ENCODE measurements at regions not wholly inside any gene's neighbourhood (a gene's known extent, or its start where the extent isn't known, plus 50 kb on each side); places are given as distances from the start of the nearest gene placed in this dataset.

- TF ChIP-seq CTCF (IDR thresholded peaks at IDR 0.05; ENCODE audit: insufficient read depth, low read depth, low read length): no peak
- POLR2A ChIA-PET: no interaction called here
- H3K27me3 ChIP-seq (ENCODE audit: control insufficient read depth, insufficient read depth, low read length): no peaks in the 10 kb centered on the region
Observed at GRCh38 chrX:39203427-39203826, 402.2 kb downstream of the MID1IP1 start.

GRCh38 chrX:39204353-39204752, 403.1 kb downstream of the MID1IP1 start:
- CTCF ChIA-PET: no interaction called here
- H3K36me3 ChIP-seq (ENCODE audit: control insufficient read depth, insufficient read depth, low read length): no peaks in the 10 kb centered on the region
- no peak for TF ChIP-seq CTCF (IDR thresholded peaks at IDR 0.05; ENCODE audit: insufficient read depth, low read depth, low read length)
- POLR2A ChIA-PET: no interaction called here
- no peak overlapping the region for H3K4me3 ChIP-seq (ENCODE audit: low read depth, low read length)
- no peaks in the 10 kb centered on the region for H3K27me3 ChIP-seq (ENCODE audit: control insufficient read depth, insufficient read depth, low read length)
- DNase-seq (ENCODE audit: low read depth): no peak

More at GRCh38 chrX:39203427-39203826, 402.2 kb downstream of the MID1IP1 start:
- DNase-seq (ENCODE audit: low read depth): no peak
- no peaks in the 10 kb centered on the region for H3K36me3 ChIP-seq (ENCODE audit: control insufficient read depth, insufficient read depth, low read length)
- H3K4me3 ChIP-seq (ENCODE audit: low read depth, low read length): no peak overlapping the region
- CTCF ChIA-PET: no interaction called here

GRCh38 chrX:39204945-39205344, 403.7 kb downstream of the MID1IP1 start:
- no peak for TF ChIP-seq CTCF (IDR thresholded peaks at IDR 0.05; ENCODE audit: insufficient read depth, low read depth, low read length)
- no peak overlapping the region for H3K4me3 ChIP-seq (ENCODE audit: low read depth, low read length)
- no peaks in the 10 kb centered on the region for H3K27me3 ChIP-seq (ENCODE audit: control insufficient read depth, insufficient read depth, low read length)
- CTCF ChIA-PET: no interaction called here
- POLR2A ChIA-PET: no interaction called here
- no peaks in the 10 kb centered on the region for H3K36me3 ChIP-seq (ENCODE audit: control insufficient read depth, insufficient read depth, low read length)
- DNase-seq (ENCODE audit: low read depth): no peak

GRCh38 chrX:39205467-39205866, 404.2 kb downstream of the MID1IP1 start:
- no peak overlapping the region for H3K4me3 ChIP-seq (ENCODE audit: low read depth, low read length)
- CTCF ChIA-PET: no interaction called here
- no peaks in the 10 kb centered on the region for H3K27me3 ChIP-seq (ENCODE audit: control insufficient read depth, insufficient read depth, low read length)
- POLR2A ChIA-PET: no interaction called here
- DNase-seq (ENCODE audit: low read depth): no peak
- no peak for TF ChIP-seq CTCF (IDR thresholded peaks at IDR 0.05; ENCODE audit: insufficient read depth, low read depth, low read length)
- no peaks in the 10 kb centered on the region for H3K36me3 ChIP-seq (ENCODE audit: control insufficient read depth, insufficient read depth, low read length)

GRCh38 chrX:39206399-39207145, 405.3 kb downstream of the MID1IP1 start:
- DNase-seq (ENCODE audit: low read depth): no peak
- Histone ChIP-seq H3K36me3 (ENCODE audit: control insufficient read depth, insufficient read depth, low read length) (no peaks in the 10 kb centered on the region), H3K4me3 (ENCODE audit: low read depth, low read length) (no peak overlapping the region), H3K27me3 (ENCODE audit: control insufficient read depth, insufficient read depth, low read length) (no peaks in the 10 kb centered on the region)
- POLR2A ChIA-PET: no interaction called here
- CTCF ChIA-PET: no interaction called here
- TF ChIP-seq CTCF (IDR thresholded peaks at IDR 0.05; ENCODE audit: insufficient read depth, low read depth, low read length): no peak

Data from BJ (cell line).